ENCODE measurements at regions not wholly inside any gene's neighbourhood (a gene's known extent, or its start where the extent isn't known, plus 50 kb on each side); places are given as distances from the start of the nearest gene placed in this dataset.

DNA sequence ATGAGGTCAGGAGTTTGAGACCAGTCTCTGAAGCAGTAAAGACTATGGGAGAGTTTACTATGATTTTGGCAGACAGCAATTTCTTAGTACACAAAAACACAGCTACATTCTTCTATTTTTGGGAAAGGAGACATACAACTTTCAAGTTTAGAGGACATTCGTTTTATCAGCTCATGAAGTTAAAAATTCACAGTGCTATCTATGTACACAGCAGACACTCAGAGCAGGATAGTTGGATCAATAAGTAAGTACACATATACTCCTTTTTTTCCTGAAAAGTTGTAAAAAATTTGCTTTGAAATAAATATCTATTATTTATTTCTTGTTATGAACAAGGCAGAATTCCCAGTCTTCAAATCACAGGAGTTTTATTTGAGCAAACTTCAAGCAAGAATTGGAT is 159.7 kb downstream of the SERPINI1 start:
- no peak for DNase-seq (ENCODE audit: low spot score)

DNA sequence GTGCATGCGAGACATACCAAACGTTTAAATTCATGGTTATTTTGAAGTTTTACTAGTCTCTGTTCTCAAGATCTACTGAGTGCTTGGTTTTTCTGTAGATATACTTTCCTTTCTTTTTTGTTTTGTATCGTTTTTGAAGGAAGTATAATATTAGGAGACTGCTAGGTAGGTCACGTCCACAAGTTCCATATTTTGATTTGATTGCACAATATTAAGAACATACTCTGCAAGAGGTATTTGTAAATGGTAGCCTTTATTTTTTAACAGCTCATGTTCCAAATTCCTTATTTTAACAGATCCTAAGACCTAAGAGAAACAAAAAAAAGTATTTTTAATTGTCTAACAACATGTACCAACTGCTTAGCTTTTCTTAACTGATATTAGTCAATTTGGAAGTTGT is 156.7 kb downstream of the SERPINI1 start:
- no peak for DNase-seq (ENCODE audit: low spot score)

DNA sequence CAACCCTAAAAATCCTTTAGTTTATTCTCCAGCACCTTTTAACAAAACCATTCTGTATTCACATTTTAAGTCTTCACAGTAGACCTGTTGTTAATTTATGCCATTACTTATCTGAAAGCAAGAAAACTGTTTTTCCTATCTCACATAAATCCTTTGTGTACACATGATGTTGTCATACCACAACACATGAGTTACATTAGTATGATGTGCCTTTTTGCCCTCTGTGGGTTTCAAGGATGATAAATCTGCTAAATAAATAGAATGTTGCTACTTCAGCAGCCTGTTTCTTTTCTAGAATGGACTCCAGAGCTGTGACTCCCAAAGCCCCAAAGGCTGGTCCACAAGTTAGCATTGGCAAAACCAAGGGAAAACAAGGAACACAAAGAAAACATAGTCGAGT is 151.6 kb downstream of the SERPINI1 start:
- peak; percentile 8 for DNase-seq (ENCODE audit: low spot score)

- no peak for DNase-seq (ENCODE audit: low spot score)
Observed at GRCh38 chr3:167886690-167887089, 151.2 kb downstream of the SERPINI1 start.

DNA sequence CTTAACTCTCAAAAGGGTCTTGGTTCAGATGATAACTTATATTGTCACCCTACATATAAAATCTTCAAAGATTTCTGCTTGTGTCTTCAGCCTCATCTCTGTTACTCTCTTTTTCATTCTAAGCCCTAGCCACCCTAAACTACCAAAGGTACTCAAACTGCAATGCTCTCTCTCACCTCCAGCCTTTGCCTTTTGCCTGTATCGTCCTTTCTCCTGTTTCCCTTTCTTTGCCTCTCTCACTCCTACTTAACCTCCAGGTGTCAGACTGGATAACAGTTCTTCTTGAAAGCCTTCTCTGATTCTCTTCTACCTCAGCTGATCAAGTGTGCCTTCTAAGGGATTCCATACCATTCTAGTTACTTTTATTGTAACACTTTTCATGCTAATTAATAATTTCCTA is 149.8 kb downstream of the SERPINI1 start:
- no peak for DNase-seq (ENCODE audit: low spot score)

DNA sequence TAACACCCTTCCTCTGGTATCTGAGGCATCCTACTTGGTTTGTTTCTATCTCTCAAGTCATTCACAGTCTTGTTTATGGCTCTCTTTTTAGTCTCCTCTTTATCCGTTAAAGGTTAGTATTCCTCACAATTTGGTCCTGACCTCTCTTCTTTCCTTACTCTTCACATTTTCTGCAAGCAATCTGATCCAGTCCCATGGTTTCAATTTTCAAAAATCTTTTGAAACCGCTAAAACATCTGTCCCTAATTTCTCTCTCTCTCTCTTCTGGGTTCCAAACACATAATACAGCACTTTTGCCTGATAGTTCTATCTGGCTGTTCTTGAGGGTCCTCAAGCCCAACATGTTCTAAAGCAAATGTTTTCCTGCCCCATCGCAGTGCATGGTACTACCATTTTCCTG is 149.0 kb downstream of the SERPINI1 start:
- no peak for DNase-seq (ENCODE audit: low spot score)

DNA sequence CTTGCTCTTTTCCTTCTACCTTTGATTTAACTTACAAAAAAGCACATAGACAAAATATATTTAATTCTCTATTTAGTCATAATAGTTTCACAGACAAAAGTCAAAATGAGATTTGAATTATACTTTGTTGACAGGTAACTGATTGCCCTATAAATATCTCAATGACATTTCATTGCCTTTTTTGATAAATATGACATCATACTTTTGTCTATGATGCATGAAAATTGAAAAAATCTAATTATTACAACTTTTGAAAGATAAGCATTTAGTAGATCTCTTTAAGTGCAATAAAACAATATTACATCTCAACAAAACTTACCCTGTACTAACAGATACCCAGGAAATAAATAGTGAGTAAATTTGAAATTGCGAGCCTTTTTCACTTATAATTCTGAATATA is 147.9 kb downstream of the SERPINI1 start:
- DNase-seq (ENCODE audit: low spot score), result no peak

DNA sequence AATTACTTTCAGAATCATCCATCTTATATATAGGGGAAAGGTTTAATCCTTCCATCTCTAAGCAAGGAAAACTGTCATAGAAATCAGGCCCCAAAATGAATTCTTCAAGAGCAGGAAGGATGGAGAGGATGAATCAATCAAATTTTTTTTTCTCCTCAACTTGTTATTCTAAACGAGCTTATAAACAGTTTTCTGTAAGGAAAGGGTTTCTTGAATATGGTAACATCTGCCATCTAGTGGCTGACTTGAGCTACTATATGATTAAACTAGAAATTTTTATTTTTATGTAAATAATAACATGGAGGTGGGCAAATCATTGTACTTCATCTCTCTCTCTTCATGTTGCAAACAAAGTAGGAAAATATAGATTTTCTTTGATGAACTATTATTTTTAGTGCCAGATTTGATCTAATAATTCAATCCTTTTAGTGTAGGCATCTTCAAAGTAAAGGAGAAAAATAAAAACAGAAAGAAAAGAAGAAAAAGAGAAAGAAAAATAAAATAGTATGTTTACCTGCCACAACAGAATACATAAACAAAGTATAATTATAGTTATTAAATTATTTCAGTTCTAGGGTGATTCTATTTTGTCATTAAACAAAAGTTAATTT is 146.6 kb downstream of the SERPINI1 start:
- peak; percentile 63 for DNase-seq (ENCODE audit: low spot score)

DNA sequence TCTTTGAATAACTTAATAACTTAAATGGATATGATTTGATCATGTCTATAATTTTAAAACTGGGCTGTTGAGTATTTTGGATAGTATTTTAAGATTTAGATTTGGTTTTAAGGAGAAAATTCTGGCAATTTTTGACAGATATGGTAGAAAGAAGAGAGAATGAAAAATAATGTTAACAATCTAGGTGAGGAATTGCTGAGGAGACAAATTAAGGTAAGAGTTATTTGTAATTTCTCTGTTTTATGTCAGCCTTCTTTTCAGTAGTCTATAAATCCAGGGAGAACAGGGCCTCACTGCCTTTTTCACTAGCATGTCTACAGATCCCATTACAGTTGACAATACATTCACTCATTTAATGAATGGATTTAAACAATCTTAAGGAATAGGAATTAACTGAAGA is 144.7 kb downstream of the SERPINI1 start:
- no peak for DNase-seq (ENCODE audit: low spot score)

- DNase-seq (ENCODE audit: low spot score), result peak; percentile 87
Observed at GRCh38 chr3:167876620-167877281, 141.2 kb downstream of the SERPINI1 start.

Measured in A172 (cell line).